HEK293 (cell line): ENCODE measurements at regions not wholly inside any gene's neighbourhood (a gene's known extent, or its start where the extent isn't known, plus 50 kb on each side); places are given as distances from the start of the nearest gene placed in this dataset.

ENCODE experiments used
- CTCF ChIA-PET: fragments of 350-600 bp; formaldehyde crosslinking; extraction: SDS; loops from one replicate; lab custom pipeline; 2021; ENCODE audit warnings: antibody characterized with exemption; lab: Yijun Ruan, JAX
- POLR2A ChIA-PET: fragments of 300-600 bp; formaldehyde crosslinking; extraction: SDS; loops from one replicate; lab custom pipeline; 2020; ENCODE audit warnings: antibody characterized with exemption, inconsistent platforms; lab: Yijun Ruan, JAX
- H3K27ac ChIP-seq: fragments of 200-500 bp; sonication (Bioruptor generic); 2 replicates; pipeline ENCODE4 v1.5.1; 2014; ENCODE audit warnings: low read depth, low read length, control low read depth, inconsistent platforms; ENCODE audit errors: extremely low read depth
- H3K36me3 ChIP-seq, 2 experiments: fragments of 200-500 bp in 1 of 2; sonication (Bioruptor generic) in 1 of 2; 1 replicate in 1 of 2; 2 replicates in 1 of 2; pipeline ENCODE4 v1.5.1; 2014 to 2017; ENCODE audit warnings: inconsistent platforms in 2 of 2, low read length in 2 of 2; ENCODE audit not compliant: control insufficient read depth in 2 of 2, insufficient read depth in 1 of 2
- H3K4me1 ChIP-seq: fragments of 200-500 bp; sonication (Bioruptor generic); 2 replicates; pipeline ENCODE4 v1.5.1; 2014; ENCODE audit warnings: mild to moderate bottlenecking, low read length, inconsistent platforms; ENCODE audit not compliant: control insufficient read depth, insufficient read depth
- H3K4me3 ChIP-seq: 2 replicates; pipeline ENCODE4 v1.5.1; 2011; ENCODE audit warnings: low read depth, mild to moderate bottlenecking, control low read depth, low read length, moderate library complexity
- H3K9me3 ChIP-seq: fragments of 200-500 bp; sonication (Bioruptor generic); 2 replicates; pipeline ENCODE4 v1.5.1; 2014; ENCODE audit warnings: low read depth, low read length, inconsistent platforms; ENCODE audit not compliant: control insufficient read depth, insufficient read depth
- HOXC10 ChIP-seq: sonication (generic); formaldehyde crosslinking; IDR thresholded peaks from 2 replicates; pipeline ENCODE4 v1.8.1; 2023; ENCODE audit warnings: mild to moderate bottlenecking, missing genetic modification reagents
- IKZF3 ChIP-seq: fragments of 450-650 bp; IDR thresholded peaks from 2 replicates; pipeline ENCODE4 v1.5.0; 2018; ENCODE audit warnings: missing biosample characterization, mild to moderate bottlenecking, missing genetic modification characterization, moderate library complexity
- ZNF112 ChIP-seq: fragments of 450-650 bp; formaldehyde crosslinking; IDR thresholded peaks from 2 replicates; pipeline ENCODE4 v1.5.0; 2017; ENCODE audit warnings: missing biosample characterization, missing genetic modification characterization
- ZNF133 ChIP-seq: fragments of 450-650 bp; formaldehyde crosslinking; IDR thresholded peaks from 2 replicates; pipeline ENCODE4 v1.5.1; 2016; ENCODE audit warnings: missing biosample characterization, missing genetic modification characterization
- ZNF175 ChIP-seq: fragments of 450-650 bp; formaldehyde crosslinking; IDR thresholded peaks from 2 replicates; pipeline ENCODE4 v1.5.1; 2016; ENCODE audit warnings: missing biosample characterization, missing genetic modification characterization
- ZNF2 ChIP-seq: fragments of 450-650 bp; formaldehyde crosslinking; IDR thresholded peaks from 2 replicates; pipeline ENCODE4 v1.5.1; 2016; ENCODE audit warnings: missing biosample characterization, missing genetic modification characterization
- ZNF302 ChIP-seq: fragments of 450-650 bp; formaldehyde crosslinking; IDR thresholded peaks from 2 replicates; pipeline ENCODE4 v1.5.1; 2016; ENCODE audit warnings: missing biosample characterization, missing genetic modification characterization, low read depth
- ZNF350 ChIP-seq: fragments of 450-650 bp; formaldehyde crosslinking; IDR thresholded peaks from 2 replicates; pipeline ENCODE4 v1.5.0; 2017; ENCODE audit warnings: missing biosample characterization, mild to moderate bottlenecking, missing genetic modification characterization
- ZNF433 ChIP-seq: fragments of 450-650 bp; formaldehyde crosslinking; IDR thresholded peaks from 2 replicates; pipeline ENCODE4 v1.5.1; 2016; ENCODE audit warnings: missing biosample characterization, missing genetic modification characterization, low read depth
- ZNF473 ChIP-seq: fragments of 450-650 bp; formaldehyde crosslinking; IDR thresholded peaks from 2 replicates; pipeline ENCODE4 v1.5.1; 2017; ENCODE audit warnings: missing biosample characterization, missing genetic modification characterization
- ZNF791 ChIP-seq: fragments of 450-650 bp; formaldehyde crosslinking; IDR thresholded peaks from 2 replicates; pipeline ENCODE4 v1.5.1; 2016; ENCODE audit warnings: missing biosample characterization, missing genetic modification characterization
- TF ChIP-seq, protein P1 (sequence below): fragments of 450-650 bp; formaldehyde crosslinking; IDR thresholded peaks from 2 replicates; pipeline ENCODE4 v1.5.1; 2016; ENCODE audit warnings: missing biosample characterization, missing genetic modification characterization
- TF ChIP-seq, protein P2 (sequence below): fragments of 450-650 bp; formaldehyde crosslinking; IDR thresholded peaks from 2 replicates; pipeline ENCODE4 v1.5.1; 2016; ENCODE audit warnings: missing biosample characterization, missing genetic modification characterization
- TF ChIP-seq, protein P3 (sequence below): fragments of 450-650 bp; formaldehyde crosslinking; IDR thresholded peaks from 2 replicates; pipeline ENCODE4 v1.5.1; 2016; ENCODE audit warnings: missing biosample characterization, missing genetic modification characterization
- TF ChIP-seq, protein P4 (sequence below): fragments of 450-650 bp; IDR thresholded peaks from 2 replicates; pipeline ENCODE4 v1.5.1; 2018; ENCODE audit warnings: missing biosample characterization, missing genetic modification characterization
- TF ChIP-seq, protein P5 (sequence below): fragments of 450-650 bp; formaldehyde crosslinking; IDR thresholded peaks from 2 replicates; pipeline ENCODE4 v1.5.1; 2017; ENCODE audit warnings: missing biosample characterization, mild to moderate bottlenecking, missing genetic modification characterization, moderate library complexity

DNA sequence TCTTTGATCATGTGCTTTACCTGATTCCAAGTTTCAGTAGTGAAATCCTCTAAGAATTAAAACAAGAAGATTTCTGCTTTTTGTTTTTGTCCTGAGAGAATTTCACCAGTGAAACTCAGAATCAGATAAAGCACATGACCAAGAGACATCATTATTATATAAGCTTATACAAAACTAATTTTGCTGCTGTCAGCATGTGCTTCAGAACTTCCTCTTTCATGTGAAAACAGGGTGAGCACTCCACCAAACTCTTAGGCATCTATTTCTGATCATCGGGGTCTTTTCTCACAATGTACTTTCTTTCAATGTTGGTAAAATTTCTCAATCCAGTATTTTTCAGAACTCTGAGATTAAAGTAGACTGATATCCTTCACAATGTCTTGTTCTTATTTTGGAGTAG is 152.1 kb downstream of the SLC39A8 start (continued):
- TF ChIP-seq, protein P1, sequence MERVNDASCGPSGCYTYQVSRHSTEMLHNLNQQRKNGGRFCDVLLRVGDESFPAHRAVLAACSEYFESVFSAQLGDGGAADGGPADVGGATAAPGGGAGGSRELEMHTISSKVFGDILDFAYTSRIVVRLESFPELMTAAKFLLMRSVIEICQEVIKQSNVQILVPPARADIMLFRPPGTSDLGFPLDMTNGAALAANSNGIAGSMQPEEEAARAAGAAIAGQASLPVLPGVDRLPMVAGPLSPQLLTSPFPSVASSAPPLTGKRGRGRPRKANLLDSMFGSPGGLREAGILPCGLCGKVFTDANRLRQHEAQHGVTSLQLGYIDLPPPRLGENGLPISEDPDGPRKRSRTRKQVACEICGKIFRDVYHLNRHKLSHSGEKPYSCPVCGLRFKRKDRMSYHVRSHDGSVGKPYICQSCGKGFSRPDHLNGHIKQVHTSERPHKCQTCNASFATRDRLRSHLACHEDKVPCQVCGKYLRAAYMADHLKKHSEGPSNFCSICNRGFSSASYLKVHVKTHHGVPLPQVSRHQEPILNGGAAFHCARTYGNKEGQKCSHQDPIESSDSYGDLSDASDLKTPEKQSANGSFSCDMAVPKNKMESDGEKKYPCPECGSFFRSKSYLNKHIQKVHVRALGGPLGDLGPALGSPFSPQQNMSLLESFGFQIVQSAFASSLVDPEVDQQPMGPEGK = no peak
- TF ChIP-seq ZNF473 = no peak

DNA sequence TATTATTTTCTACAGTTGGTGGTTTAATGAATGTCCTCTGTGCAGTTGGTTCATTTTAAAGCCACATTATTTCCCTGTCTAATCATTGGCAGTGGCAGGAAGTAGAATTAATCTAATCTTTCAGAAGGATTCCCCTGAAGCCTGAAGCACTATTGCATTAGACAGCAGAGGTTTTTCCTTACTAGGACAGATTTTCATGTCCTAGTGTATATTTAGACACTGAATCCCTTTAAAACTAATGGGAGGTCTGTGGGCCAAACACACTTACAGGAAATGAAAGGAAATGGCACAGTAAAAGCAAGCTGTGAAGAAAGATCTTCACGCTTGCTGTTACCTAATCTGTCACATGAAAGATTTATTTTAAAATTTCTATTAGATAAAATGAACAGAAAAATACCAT is 165.2 kb downstream of the SLC39A8 start:
- TF ChIP-seq, protein P2, sequence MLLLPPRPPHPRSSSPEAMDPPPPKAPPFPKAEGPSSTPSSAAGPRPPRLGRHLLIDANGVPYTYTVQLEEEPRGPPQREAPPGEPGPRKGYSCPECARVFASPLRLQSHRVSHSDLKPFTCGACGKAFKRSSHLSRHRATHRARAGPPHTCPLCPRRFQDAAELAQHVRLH = no peak
- TF ChIP-seq ZNF791 (no peak), ZNF133 (tag by site-specific recombination) (no peak), ZNF112 (tag by site-specific recombination) (no peak), ZNF175 (no peak), ZNF302 (tag by site-specific recombination) (no peak), HOXC10 (CRISPR knock-in tag) (no peak), ZNF433 (tag by site-specific recombination) (no peak), ZNF350 (no peak), IKZF3 (tag by site-specific recombination) (no peak)
- TF ChIP-seq, protein P3, sequence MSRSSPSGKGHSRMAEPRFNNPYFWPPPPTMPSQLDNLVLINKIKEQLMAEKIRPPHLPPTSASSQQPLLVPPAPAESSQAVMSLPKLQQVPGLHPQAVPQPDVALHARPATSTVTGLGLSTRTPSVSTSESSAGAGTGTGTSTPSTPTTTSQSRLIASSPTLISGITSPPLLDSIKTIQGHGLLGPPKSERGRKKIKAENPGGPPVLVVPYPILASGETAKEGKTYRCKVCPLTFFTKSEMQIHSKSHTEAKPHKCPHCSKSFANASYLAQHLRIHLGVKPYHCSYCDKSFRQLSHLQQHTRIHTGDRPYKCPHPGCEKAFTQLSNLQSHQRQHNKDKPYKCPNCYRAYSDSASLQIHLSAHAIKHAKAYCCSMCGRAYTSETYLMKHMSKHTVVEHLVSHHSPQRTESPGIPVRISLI (tag by site-specific recombination) = no peak
- ChIA-PET CTCF (no interaction called here), POLR2A (no interaction called here)
- Histone ChIP-seq H3K36me3 (no peaks in the 10 kb centered on the region), H3K9me3 (no peaks in the 10 kb centered on the region), H3K27ac (no peak overlapping the region), H3K4me3 (no peak overlapping the region), H3K4me1 (no peaks in the 10 kb centered on the region)

DNA sequence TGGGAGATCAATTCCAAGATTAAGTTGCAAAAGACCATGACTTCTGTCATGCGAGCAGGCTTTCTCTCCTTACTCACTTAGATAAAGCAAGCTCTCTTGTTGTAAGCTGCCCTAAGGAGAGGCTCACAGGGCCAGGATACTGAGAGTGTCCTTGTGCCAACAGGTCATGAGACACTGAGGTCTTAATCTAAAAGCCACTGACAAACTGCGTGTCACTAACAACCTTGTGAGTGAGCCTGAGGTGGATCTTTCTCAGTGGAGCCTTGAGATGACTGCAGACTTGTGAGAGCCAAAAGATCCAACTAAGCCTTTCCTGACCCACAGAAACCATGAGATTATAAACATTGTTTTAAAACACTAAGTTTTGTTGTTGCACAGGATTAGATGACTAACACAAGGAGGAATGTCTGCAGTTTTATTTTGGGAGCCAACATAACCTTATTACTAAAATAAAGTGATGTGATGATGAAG is 170.5 kb downstream of the SLC39A8 start:
- TF ChIP-seq, protein P4, sequence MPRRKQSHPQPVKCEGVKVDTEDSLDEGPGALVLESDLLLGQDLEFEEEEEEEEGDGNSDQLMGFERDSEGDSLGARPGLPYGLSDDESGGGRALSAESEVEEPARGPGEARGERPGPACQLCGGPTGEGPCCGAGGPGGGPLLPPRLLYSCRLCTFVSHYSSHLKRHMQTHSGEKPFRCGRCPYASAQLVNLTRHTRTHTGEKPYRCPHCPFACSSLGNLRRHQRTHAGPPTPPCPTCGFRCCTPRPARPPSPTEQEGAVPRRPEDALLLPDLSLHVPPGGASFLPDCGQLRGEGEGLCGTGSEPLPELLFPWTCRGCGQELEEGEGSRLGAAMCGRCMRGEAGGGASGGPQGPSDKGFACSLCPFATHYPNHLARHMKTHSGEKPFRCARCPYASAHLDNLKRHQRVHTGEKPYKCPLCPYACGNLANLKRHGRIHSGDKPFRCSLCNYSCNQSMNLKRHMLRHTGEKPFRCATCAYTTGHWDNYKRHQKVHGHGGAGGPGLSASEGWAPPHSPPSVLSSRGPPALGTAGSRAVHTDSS = no peak
- TF ChIP-seq ZNF2 (no peak), HOXC10 (CRISPR knock-in tag) (no peak)
- TF ChIP-seq, protein P5, sequence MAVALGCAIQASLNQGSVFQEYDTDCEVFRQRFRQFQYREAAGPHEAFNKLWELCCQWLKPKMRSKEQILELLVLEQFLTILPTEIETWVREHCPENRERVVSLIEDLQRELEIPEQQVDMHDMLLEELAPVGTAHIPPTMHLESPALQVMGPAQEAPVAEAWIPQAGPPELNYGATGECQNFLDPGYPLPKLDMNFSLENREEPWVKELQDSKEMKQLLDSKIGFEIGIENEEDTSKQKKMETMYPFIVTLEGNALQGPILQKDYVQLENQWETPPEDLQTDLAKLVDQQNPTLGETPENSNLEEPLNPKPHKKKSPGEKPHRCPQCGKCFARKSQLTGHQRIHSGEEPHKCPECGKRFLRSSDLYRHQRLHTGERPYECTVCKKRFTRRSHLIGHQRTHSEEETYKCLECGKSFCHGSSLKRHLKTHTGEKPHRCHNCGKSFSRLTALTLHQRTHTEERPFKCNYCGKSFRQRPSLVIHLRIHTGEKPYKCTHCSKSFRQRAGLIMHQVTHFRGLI (tag by site-specific recombination) = no peak
- TF ChIP-seq, all 188 proteins: peak for 0
- CTCF ChIA-PET = no interaction called here
- H3K27ac ChIP-seq = no peak overlapping the region
- no peaks in the 10 kb centered on the region for H3K36me3 ChIP-seq
- no peaks in the 10 kb centered on the region for H3K4me1 ChIP-seq
- no peaks in the 10 kb centered on the region for H3K9me3 ChIP-seq
- H3K4me3 ChIP-seq = no peak overlapping the region
- POLR2A ChIA-PET = no interaction called here
